CD4-positive, alpha-beta T cell treated with Interleukin-17A for 1 hour (primary cell): ENCODE measurements at regions not wholly inside any gene's neighbourhood (a gene's known extent, or its start where the extent isn't known, plus 50 kb on each side); places are given as distances from the start of the nearest gene placed in this dataset.

ENCODE experiments used
- DNase-seq: peaks from one replicate; pipeline ENCODE4 v3.0.0-alpha.2; 2020

DNA sequence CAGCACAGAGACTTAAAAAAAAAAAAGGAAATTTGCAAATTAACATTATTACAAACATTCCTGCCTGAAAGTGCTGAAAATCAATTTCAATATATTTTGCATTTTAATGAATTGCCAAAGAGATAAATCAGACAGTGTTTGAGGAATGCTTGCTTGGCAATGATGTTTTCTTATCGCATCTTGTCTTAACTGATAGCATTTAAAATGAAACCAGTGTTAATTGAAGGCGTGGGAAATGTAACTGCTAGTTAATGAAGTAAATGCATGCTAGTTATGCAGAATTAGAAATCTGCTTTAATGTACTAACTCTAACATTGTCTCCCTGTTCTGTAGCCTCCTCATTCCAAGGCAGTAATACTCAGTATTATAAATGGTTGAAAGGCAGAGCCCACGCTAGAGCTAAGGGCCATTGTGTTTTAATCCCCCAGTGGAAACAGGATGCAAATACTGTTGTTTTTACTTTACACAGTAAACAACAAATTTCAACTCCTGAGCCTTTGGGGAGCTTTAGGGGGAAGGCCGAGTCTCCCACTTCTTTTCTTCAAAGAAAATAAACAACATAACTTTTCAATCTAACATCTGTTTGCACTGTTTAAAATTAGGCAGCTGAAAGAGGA is 586.9 kb downstream of the TLE4 start:
- no peak for DNase-seq

GRCh38 chr9:80158131-80158530 is 586.4 kb downstream of the TLE4 start:
- DNase-seq: no peak

DNA sequence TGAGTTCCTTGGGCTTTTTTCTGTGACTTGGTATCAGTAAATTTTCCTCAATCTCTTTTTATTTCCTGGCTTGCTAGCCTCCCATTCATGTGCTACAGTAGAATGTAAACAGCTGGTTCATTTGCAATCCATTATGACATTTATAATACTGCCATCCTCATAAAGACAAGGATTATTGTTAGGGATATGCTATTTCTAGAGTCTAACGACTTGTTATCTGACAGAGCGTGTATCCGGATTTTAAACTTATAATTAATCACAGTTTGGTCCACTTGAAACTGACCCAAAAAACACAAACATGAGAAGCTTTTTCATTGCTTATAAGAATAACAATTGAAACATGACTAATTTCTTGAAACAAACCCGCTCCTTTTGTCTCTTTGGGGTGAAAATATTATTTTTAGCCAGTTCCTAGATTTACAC is 585.8 kb downstream of the TLE4 start:
- DNase-seq: no peak

- no peak for DNase-seq
Observed at GRCh38 chr9:80156756-80157472, 585.1 kb downstream of the TLE4 start.

- no peak for DNase-seq
Observed at GRCh38 chr9:80156262-80156661, 584.5 kb downstream of the TLE4 start.

GRCh38 chr9:80147866-80148265 is 576.1 kb downstream of the TLE4 start:
- DNase-seq: no peak

DNA sequence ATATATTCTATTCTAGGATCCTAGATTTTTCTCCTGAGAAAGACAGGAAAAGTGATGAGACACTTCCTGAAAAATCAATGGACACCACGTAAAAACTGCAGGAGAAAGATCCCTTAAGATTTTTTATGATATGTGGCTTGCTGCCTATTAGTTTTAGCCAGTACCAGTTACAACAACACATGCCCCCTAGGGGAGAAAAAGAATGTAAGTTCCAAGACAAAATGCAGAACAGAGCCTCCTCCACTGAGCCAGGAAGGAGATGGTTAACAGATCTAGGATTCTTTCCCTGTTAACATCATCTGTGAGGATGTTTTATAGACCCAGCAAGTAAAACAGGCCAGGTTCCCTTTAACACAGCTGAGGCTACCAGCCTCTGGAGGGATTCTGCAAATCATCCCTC is 574.7 kb downstream of the TLE4 start:
- no peak for DNase-seq

DNA sequence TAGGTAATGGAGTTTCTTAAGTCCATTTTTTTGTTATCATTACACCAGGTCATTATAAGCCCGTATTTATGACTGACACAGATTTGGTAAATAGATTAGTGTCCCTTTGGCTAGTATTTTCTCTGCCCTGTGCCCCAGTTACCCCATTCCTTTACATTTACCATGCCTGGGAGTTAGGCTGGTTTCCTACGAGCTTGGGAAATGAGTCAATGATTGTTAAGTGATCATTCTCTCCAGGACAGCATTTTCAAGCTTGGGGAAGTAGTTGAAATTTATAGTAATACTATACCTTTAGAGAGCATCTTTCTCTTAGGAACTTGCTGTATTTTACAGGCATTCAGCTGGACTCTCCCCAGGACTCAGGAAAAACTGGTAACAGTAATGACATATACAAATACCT is 573.1 kb downstream of the TLE4 start:
- no peak for DNase-seq

DNA sequence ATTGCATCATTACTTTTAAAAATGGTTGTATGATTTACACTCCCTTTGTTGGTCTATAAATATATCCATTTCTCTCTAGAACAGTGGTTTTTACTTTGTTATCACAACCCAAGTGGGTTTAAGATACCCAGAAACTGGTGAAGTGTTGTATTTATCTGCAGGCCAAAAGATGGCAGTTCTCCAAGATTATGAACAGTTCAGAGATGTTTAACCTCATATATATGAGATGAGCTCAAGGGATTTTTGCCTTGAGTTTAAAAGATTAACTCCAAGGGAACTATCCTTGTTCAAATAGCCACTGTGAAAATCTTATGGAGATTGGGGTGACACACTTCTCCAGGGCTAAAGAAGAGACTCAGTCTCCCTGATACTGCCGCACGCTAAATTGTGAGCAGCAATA is 572.6 kb downstream of the TLE4 start:
- DNase-seq: no peak

DNA sequence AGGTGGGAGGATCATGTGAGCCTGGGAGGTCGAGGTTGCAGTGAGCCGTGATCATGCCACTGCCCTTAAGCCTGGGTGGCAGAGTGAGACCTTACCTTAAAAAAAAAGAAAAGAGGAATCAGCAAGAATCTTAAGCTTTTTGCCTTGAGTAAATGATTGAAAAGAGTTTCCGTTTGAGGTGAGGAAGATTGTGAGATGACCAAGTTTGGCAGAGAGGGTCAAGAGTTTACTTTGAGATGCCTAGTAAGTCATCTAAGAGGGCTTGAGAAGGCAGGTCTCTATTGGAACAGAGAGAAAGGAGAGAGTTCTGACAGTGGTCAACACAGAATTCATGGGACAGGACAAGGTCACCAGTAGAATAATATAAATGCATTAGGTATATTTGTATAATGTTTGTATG is 572.1 kb downstream of the TLE4 start:
- no peak for DNase-seq

DNA sequence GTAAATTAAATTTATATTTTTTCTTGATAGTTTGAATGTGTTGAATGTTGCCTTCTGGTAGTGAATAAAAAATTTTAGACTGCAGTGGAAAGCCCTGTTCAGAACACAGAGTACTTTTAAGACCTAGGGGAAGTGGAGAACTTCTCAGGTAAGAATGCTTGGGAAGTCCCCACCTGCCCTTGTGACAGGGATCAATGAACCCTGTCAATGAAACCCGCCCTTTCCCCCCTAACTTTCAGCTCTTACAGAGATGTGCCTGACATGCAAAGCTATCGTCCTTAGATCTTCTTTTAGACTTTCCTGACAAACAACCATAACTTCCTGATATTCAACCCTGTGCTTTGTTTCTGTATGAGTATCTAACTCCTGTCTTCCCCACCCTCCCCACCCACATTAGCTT is 562.7 kb downstream of the TLE4 start:
- DNase-seq: no peak

DNA sequence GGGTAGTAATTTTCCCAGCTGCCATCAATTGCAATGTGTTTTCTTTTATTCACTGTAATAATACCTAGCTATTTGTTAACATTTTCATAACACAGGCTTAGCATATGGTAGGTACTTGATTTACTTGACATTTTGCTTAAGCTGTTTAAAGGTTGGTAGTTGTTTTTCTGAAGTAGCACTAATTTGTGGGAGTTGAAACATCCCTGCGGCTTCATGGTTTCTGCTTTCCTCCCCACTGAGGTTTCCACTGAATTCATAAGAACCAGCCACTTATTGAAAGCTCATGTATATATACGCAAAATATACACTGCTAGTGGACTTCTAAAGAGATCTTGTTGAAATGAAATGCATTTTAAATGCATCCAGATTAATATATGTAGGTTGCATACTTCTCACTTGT is 559.9 kb downstream of the TLE4 start:
- DNase-seq: no peak

- no peak for DNase-seq
Observed at GRCh38 chr9:80127920-80128319, 556.2 kb downstream of the TLE4 start.

DNA sequence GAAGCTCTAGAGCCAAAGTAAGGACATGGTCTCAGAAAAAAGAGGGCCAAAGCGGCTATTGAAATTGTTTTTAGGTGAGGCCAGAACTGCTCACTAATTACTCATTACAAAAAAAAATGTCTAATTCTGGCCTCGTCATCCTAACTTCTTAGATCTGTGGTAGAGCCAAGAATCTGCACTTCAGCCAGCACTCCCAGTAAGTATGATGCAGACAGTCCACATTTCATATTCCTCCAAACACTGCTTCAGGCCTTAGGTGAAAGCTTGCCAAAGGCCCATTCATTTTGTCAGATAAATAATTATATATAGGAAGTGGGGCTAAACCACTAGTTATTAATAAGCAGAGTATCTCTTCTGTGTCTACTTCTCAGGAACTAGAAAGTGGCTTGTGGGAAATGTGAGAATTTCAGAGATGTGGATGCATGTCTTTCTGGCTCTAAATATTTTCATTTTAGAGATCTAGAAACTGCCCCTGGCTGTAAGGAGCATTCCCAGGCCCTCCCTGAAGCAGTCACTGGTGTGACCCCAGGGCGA is 554.0 kb downstream of the TLE4 start:
- no peak for DNase-seq

DNA sequence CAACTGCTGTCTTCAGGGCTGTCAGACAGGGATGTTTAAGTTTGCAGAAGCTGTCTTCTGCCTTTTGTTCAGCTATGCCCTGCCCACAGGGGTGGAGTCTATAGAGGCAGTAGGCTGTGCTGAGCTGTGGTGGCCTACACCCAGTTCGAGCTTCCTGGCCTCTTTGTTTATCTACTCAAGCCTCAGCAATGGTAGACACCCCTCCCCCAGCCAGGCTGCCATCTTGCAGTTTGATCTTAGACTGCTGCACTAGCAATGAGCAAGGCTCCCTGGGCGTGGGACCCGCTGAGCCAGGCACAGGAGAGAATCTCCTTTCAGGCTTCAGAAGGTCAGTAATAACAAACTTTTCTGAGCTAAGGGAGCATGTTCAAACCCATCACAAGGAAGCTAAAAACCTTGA is 545.3 kb downstream of the TLE4 start:
- DNase-seq: no peak

GRCh38 chr9:80114241-80114640 is 542.5 kb downstream of the TLE4 start:
- DNase-seq: no peak

- no peak for DNase-seq
Observed at GRCh38 chr9:80107931-80108660, 536.3 kb downstream of the TLE4 start.

- DNase-seq: no peak
Observed at GRCh38 chr9:80097476-80097875, 525.7 kb downstream of the TLE4 start.

DNA sequence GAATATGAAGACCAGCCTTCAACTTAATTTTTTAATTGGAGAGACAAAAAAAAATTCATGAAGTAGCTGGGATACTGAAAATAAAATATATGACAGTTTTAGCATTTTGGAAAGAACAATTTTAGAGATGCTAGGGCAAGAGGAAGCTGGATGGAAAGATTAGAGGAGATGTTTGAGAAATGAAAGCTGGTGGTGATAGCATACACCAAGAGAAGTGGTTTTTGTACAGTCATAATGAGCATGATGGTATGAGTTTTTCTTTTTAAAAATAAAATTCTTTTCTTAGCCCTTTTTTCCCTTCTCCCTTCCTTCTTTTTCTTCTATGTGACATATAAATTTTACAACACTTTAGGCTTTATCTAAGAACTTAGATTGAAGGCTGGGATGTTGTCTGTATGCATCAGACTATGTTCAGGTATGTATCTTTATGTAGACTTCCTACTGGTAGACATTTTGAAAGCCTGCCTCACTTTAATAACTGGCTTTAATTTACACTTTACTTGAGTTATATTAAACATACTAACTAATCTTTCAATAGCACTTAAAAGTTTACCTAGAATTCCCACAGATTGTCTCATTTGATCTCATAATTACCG is 522.5 kb downstream of the TLE4 start:
- no peak for DNase-seq

DNA sequence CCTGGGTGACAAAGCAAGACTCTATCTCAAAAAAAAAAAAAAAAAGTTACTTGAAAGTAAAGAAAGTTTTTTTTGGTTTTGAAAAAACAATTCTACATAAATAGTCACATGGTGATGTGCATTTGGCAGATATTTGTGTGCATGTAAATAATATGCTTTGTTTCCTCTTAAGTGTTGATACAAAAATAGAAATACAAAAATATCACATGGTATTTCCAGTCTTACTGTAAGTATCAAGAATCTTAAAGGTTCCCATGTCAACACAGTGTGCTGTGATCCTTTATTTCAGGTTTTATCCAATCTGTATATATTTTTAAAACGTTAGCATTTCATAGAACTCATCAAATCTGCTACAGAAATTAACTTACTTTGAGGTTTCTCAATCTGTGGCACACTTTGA is 521.9 kb downstream of the TLE4 start:
- no peak for DNase-seq

GRCh38 chr9:80091526-80091925 is 519.8 kb downstream of the TLE4 start:
- DNase-seq: no peak

DNA sequence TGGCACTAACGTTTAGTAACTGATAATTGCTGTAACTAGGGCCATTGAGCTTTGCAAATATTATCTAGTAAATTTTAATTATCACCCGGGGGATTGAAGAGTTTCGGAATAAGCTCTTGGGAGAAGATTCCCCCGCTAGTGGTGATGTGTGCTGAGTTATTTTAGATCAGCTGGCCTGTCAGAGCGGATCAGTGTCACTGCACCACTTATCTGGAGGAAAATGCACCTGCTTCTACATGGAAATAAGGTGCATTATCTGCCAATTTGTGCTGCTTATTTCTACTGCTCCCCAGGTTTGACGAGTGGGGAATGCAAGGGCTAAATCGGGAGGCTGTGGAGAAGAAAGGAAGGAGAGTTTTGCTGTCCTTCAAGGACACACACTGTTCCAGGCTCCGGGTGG is 518.6 kb downstream of the TLE4 start:
- no peak for DNase-seq

DNA sequence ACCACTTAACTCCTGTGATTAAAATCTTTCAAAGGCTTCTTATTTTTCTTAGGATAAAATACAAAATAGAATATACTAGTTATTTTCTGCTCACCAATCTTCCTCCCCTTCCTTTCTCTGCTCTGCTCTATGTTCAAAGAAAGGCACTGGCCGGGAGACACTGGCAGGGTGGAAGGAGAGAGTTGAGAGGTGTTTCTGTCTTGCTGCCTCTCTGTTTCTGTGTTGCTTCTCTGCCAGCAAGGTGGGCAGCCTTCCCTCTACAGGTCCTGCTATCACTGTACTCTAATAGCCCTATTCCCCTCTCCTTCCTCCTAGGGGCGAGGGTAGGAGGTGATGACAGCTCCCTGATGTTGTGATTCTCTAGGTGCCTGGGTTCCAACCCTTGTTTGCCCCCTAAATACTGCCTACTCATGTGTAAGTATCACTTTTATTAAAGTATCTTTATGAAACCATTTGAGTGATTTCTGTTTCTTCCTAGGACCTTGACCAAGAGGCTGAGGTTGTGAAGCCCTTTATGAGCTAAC is 515.1 kb downstream of the TLE4 start:
- no peak for DNase-seq
